ENCODE measurements at regions not wholly inside any gene's neighbourhood (a gene's known extent, or its start where the extent isn't known, plus 50 kb on each side); places are given as distances from the start of the nearest gene placed in this dataset.

DNA sequence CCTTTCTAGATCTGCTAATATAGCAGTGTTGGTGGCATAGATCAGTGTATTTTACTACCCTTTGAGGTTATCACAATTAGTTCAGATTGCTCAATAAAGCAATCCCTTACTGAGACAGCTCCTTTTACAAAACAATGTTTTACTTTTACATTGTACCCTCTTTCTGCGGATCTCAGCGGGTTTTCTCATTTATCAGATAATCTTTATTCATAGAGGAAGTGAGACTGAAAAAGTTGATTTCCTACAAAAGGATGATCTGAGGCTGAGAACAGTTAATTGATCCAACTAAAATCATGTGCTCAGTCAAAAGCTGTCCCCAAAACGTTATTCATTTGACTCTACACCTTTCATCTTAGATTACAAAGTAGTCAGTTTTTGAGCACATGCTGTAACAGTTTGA, 2319.9 kb downstream of the LRRC4C start:
- no peaks in the 10 kb centered on the region for H3K9me3 ChIP-seq (ENCODE audit: control insufficient read depth, low read length)
- H3K4me1 ChIP-seq (ENCODE audit: control insufficient read depth, insufficient read depth, low read length) = no peaks in the 10 kb centered on the region
- no peak for DNase-seq
- no peak overlapping the region for H3K27ac ChIP-seq (ENCODE audit: low read length)
- H3K27me3 ChIP-seq (ENCODE audit: control insufficient read depth, insufficient read depth) = no peaks in the 10 kb centered on the region
- WGBS = 61% methylated on average over 3 of the region's 3 CpGs
- intact Hi-C loops (cut with DNase I) = no loop called here
- no peak for ATAC-seq
- no peak overlapping the region for H3K4me3 ChIP-seq (ENCODE audit: low read length)

DNA sequence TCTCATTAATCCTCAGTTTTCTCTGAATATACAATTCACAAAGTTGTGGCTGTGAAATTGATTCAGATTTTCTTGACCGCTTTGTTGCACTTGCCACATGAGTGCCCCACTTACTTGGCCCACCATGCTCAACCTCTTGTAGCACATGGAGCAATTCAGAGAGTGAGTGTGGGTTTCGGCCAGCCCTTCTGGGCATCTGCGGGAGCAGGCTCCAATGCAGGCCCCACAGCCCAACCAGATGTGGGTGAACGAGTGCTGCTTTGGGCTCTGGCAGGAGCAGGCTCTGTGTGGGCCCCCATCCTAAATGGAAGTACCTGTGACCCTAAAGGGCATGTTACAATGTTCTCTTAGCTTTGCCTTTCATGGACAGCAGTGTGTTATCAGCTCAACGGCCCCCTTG, 2338.6 kb downstream of the LRRC4C start:
- Histone ChIP-seq H3K4me3 (ENCODE audit: low read length) (no peak overlapping the region), H3K27me3 (ENCODE audit: control insufficient read depth, insufficient read depth) (no peaks in the 10 kb centered on the region), H3K9me3 (ENCODE audit: control insufficient read depth, low read length) (no peaks in the 10 kb centered on the region), H3K4me1 (ENCODE audit: control insufficient read depth, insufficient read depth, low read length) (no peaks in the 10 kb centered on the region), H3K27ac (ENCODE audit: low read length) (no peak overlapping the region)
- DNase-seq (no peak), ATAC-seq (no peak)
- intact Hi-C loops (cut with DNase I) = no loop called here
- WGBS = 86% methylated on average over 5 of the region's 5 CpGs

DNA sequence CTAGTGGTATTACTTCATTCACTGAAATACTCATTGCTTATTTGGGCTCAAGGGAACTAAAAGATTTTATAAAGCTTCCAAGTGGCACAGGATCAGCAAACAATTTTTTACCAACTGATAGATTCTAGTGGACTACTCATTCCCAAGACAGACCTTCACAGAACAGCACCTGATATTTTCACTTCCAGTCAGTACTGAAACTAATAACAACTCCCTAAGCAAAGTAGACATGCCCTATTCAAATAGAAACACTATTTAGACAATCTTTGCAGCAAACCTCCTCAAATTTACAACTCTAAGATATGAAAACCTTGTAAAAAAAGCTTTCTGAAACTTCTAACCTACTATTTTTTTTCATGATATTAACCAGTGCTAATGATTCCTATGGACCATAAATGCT, 2345.8 kb downstream of the LRRC4C start:
- DNase-seq (no peak), ATAC-seq (no peak)
- Histone ChIP-seq H3K9me3 (ENCODE audit: control insufficient read depth, low read length) (no peaks in the 10 kb centered on the region), H3K27ac (ENCODE audit: low read length) (no peak overlapping the region), H3K4me3 (ENCODE audit: low read length) (no peak overlapping the region), H3K27me3 (ENCODE audit: control insufficient read depth, insufficient read depth) (no peaks in the 10 kb centered on the region), H3K4me1 (ENCODE audit: control insufficient read depth, insufficient read depth, low read length) (no peaks in the 10 kb centered on the region)
- intact Hi-C loops (cut with DNase I) = no loop called here

DNA sequence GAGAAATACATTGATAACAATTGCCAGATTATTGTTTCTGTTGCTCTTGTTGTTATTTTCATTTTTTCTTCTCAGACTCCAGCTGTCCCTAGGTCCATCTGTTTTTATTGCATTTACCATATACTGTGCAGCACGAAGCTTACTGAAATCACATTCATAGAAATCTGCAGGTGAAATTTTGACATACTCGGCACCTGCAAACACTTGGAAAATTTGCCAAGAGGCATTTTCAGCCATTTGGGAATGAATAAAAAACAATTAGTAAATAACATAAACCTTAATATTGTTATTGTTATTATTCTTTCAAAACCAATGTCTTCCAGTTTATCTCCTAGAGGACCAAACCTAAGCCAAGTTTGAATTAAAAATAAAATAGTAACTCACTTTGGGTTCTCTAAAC, 2357.2 kb downstream of the LRRC4C start:
- Histone ChIP-seq H3K4me3 (ENCODE audit: low read length) (no peak overlapping the region), H3K27ac (ENCODE audit: low read length) (no peak overlapping the region), H3K27me3 (ENCODE audit: control insufficient read depth, insufficient read depth) (no peaks in the 10 kb centered on the region), H3K4me1 (ENCODE audit: control insufficient read depth, insufficient read depth, low read length) (no peaks in the 10 kb centered on the region), H3K9me3 (ENCODE audit: control insufficient read depth, low read length) (no peaks in the 10 kb centered on the region)
- no peak for DNase-seq
- intact Hi-C loops (cut with DNase I) = no loop called here
- ATAC-seq = no peak
- 81% methylated on average over 2 of the region's 2 CpGs for WGBS

DNA sequence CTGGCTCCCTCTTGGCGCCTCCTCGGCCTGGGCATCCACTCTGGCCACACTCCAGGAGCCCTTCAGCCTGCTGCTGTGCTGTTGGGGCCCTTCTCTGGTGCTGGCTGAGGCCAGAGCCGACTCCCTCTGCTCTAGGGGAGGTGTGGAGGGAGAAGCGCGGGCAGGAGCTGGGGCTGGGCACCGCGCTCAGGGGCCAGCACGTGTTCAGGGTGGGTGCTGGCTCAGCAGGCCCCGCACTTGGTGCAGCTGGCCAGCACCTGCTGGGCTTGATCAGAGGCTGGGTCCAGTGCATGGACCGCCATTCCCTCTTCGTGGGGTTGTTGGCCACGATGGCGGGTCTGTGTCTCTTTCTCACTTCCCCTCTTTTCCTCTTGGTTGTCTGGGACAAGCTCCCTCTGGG, 2381.0 kb downstream of the LRRC4C start:
- WGBS = 90% methylated on average over 13 of the region's 13 CpGs
- no peak for ATAC-seq
- no peaks in the 10 kb centered on the region for H3K4me1 ChIP-seq (ENCODE audit: control insufficient read depth, insufficient read depth, low read length)

DNA sequence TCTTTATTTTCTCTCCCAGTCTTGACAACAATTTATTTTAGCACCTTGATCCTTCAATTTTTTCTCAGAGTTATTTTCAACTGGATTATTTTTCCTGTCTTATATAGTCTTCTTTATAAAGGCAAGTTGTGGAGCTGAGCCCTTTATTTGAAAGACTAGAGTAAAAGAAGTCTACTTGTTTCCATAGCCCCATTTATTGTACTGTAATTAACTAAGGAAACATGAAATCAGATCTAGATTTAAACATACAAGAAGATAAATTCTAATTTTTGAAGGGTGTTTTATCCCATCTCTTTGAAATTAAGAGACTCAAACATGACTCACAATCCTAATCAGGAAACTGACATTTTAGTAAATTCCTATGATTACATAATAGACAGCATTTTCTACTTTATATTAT, 2421.8 kb downstream of the LRRC4C start:
- H3K4me1 ChIP-seq (ENCODE audit: control insufficient read depth, insufficient read depth, low read length) = no peaks in the 10 kb centered on the region
- ATAC-seq (no peak), DNase-seq (no peak)
- no peaks in the 10 kb centered on the region for H3K9me3 ChIP-seq (ENCODE audit: control insufficient read depth, low read length)
- no peaks in the 10 kb centered on the region for H3K27me3 ChIP-seq (ENCODE audit: control insufficient read depth, insufficient read depth)
- no peak overlapping the region for H3K27ac ChIP-seq (ENCODE audit: low read length)
- intact Hi-C loops (cut with DNase I) = no loop called here
- no peak overlapping the region for H3K4me3 ChIP-seq (ENCODE audit: low read length)

More for the DNA sequence above, 2381.0 kb downstream of the LRRC4C start:
- H3K27me3 ChIP-seq (ENCODE audit: control insufficient read depth, insufficient read depth) = no peaks in the 10 kb centered on the region
- no peak overlapping the region for H3K27ac ChIP-seq (ENCODE audit: low read length)
- no peaks in the 10 kb centered on the region for H3K9me3 ChIP-seq (ENCODE audit: control insufficient read depth, low read length)
- peak in 1 of 3 donors; percentile 52 for DNase-seq
- intact Hi-C loops (cut with DNase I) = no loop called here
- H3K4me3 ChIP-seq (ENCODE audit: low read length) = no peak overlapping the region

DNA sequence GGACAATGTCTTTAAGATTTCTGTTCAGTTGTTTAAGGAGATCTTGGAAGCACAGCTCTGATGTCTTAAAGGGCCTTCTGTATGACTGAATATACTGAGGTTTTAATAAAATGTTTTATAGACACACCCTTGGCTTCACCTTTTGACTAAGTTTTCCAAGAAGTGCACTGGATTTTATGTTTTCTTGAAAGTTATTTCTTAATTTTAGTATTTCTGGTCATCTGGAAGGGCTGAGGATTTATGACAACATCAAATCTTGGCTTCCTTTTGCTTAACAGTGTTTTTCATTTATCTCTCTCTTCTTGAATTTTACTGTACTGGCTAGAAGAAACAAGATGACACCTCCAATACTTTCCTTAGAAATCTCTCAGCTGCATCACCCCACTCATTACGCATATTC, 2423.4 kb downstream of the LRRC4C start:
- Histone ChIP-seq H3K4me1 (ENCODE audit: control insufficient read depth, insufficient read depth, low read length) (no peaks in the 10 kb centered on the region), H3K27me3 (ENCODE audit: control insufficient read depth, insufficient read depth) (no peaks in the 10 kb centered on the region), H3K9me3 (ENCODE audit: control insufficient read depth, low read length) (no peaks in the 10 kb centered on the region), H3K27ac (ENCODE audit: low read length) (no peak overlapping the region), H3K4me3 (ENCODE audit: low read length) (no peak overlapping the region)
- intact Hi-C loops (cut with DNase I) = no loop called here
- no peak for ATAC-seq
- WGBS = 85% methylated on average over 1 of the region's 1 CpG
- DNase-seq = no peak

DNA sequence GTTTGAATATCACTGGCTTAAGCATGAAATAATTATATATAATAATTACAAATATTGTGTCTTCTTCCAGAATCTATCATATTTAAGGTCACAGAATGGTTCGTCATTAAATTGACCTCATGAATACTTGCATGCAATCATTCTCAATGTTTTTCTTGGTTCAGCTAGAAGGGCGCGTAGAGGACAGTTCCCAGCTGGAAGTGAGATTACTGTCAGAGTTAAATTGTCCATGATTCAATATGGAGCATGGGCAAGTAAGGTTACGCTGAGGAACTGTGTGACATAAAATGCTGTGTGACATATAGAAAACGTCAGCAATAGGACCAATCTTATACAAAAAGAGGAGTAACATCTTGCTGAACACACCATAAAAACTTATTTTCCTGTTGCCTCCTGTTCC, 2423.5 kb upstream of the RAG2 start:
- Histone ChIP-seq H3K4me1 (ENCODE audit: control insufficient read depth, insufficient read depth, low read length) (no peaks in the 10 kb centered on the region), H3K9me3 (ENCODE audit: control insufficient read depth, low read length) (no peaks in the 10 kb centered on the region), H3K27ac (ENCODE audit: low read length) (no peak overlapping the region), H3K27me3 (ENCODE audit: control insufficient read depth, insufficient read depth) (no peaks in the 10 kb centered on the region), H3K4me3 (ENCODE audit: low read length) (no peak overlapping the region)
- intact Hi-C loops (cut with DNase I) = no loop called here
- no peak for DNase-seq
- ATAC-seq = no peak
- 59% methylated on average over 5 of the region's 5 CpGs for WGBS

DNA sequence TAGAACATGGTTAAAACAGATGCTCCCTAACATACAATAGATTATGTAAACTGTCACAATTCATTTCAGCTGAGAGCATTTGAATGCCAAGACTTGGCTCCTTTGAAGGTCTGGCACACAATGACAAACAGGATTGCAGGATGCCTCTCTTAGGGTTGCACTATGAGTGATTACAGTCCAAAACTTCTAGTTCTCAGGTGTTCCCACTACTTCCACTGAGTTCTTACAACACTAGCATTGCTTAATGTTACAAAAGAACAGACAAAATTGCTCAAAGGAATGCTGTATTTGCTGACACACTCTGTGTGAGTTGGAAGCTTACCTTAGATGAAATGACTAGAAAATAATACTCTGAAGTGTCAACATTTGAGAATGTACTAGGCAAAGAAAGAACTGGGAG, 2413.8 kb upstream of the RAG2 start:
- no peak overlapping the region for H3K27ac ChIP-seq (ENCODE audit: low read length)
- no peak overlapping the region for H3K4me3 ChIP-seq (ENCODE audit: low read length)
- H3K27me3 ChIP-seq (ENCODE audit: control insufficient read depth, insufficient read depth) = no peaks in the 10 kb centered on the region
- intact Hi-C loops (cut with DNase I) = no loop called here
- H3K4me1 ChIP-seq (ENCODE audit: control insufficient read depth, insufficient read depth, low read length) = no peaks in the 10 kb centered on the region
- no peak for DNase-seq
- no peaks in the 10 kb centered on the region for H3K9me3 ChIP-seq (ENCODE audit: control insufficient read depth, low read length)
- no peak for ATAC-seq

DNA sequence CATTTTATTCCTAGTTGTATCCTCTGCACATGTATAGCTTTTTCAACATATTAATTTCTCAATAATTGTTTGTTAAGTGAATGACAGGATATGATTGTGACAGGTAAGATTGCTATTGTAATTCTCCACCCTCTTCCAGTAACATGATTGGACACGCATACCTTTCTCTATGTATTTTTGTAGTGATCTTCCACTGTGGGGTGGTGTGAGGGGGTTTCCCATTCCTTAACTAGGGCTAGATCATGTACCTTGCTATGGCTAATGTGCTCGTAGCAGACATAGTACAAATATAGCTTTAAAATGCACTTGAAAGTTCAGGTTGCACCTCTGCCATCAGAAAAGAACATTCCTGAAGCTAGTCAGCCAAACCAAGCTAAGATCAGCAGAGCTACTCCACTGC, 2392.8 kb upstream of the RAG2 start:
- Histone ChIP-seq H3K27ac (ENCODE audit: low read length) (no peak overlapping the region), H3K9me3 (ENCODE audit: control insufficient read depth, low read length) (no peaks in the 10 kb centered on the region), H3K4me1 (ENCODE audit: control insufficient read depth, insufficient read depth, low read length) (no peaks in the 10 kb centered on the region), H3K4me3 (ENCODE audit: low read length) (no peak overlapping the region), H3K27me3 (ENCODE audit: control insufficient read depth, insufficient read depth) (no peaks in the 10 kb centered on the region)
- ATAC-seq (no peak), DNase-seq (no peak)
- 71% methylated on average over 2 of the region's 2 CpGs for WGBS
- intact Hi-C loops (cut with DNase I) = no loop called here

DNA sequence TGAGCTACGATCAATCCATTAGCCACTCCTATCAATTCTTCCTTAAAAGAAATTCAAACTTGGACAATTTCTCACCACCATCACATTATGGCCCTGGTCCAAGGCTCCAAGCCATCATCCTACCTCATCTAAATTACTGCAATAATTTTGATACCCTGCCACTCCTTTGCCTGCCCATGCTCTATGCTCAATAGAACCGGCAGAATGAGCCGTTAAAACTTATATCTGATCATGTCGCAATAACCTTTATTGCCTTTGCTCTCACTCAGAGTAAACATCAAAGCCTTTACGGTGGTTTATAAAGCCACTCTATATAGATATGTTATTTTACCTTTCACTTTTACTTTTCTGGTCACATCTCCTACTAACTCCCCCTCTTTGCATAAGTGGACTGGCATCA, 2392.1 kb upstream of the RAG2 start:
- no peak for ATAC-seq
- Histone ChIP-seq H3K27ac (ENCODE audit: low read length) (no peak overlapping the region), H3K9me3 (ENCODE audit: control insufficient read depth, low read length) (no peaks in the 10 kb centered on the region), H3K27me3 (ENCODE audit: control insufficient read depth, insufficient read depth) (no peaks in the 10 kb centered on the region), H3K4me1 (ENCODE audit: control insufficient read depth, insufficient read depth, low read length) (no peaks in the 10 kb centered on the region), H3K4me3 (ENCODE audit: low read length) (no peak overlapping the region)
- intact Hi-C loops (cut with DNase I) = no loop called here
- 72% methylated on average over 5 of the region's 5 CpGs for WGBS
- DNase-seq = no peak

DNA sequence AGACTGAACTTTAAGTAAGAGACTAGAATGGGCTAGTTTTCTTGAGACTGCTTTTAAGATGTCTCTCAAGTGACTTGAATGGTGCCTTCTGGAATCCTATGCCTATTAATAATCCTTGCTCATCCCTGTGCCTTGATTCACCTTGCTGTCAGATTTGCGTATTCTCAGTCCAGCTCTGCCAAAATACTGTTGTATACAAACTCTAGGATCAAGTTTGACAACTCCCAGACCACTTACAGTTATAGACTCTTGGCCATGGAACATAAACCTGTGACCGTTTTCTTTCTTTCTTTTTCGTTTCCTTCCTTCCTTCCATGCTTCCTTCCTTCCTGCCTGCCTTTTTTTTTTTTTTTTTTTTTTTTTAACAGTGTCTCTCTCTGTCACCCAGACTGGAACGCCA, 2390.9 kb upstream of the RAG2 start:
- H3K4me3 ChIP-seq (ENCODE audit: low read length) = no peak overlapping the region
- H3K9me3 ChIP-seq (ENCODE audit: control insufficient read depth, low read length) = no peaks in the 10 kb centered on the region
- H3K27ac ChIP-seq (ENCODE audit: low read length) = no peak overlapping the region
- WGBS = 49% methylated on average over 4 of the region's 4 CpGs
- H3K4me1 ChIP-seq (ENCODE audit: control insufficient read depth, insufficient read depth, low read length) = no peaks in the 10 kb centered on the region
- intact Hi-C loops (cut with DNase I) = no loop called here
- DNase-seq (no peak), ATAC-seq (no peak)
- H3K27me3 ChIP-seq (ENCODE audit: control insufficient read depth, insufficient read depth) = no peaks in the 10 kb centered on the region
